H9 (cell line): ENCODE measurements at regions not wholly inside any gene's neighbourhood (a gene's known extent, or its start where the extent isn't known, plus 50 kb on each side); places are given as distances from the start of the nearest gene placed in this dataset.

Source experiments
- DNase-seq: peaks from one replicate; pipeline ENCODE4 v3.0.0-alpha.2; 2017
- H2AFZ ChIP-seq: one replicate; pipeline ENCODE4 v1.6.1; 2013; ENCODE audit warnings: mild to moderate bottlenecking, low read length, control low read depth, moderate library complexity
- H2AK5ac ChIP-seq: 2 replicates; pipeline ENCODE4 v1.6.1; 2013; ENCODE audit warnings: low read length, control low read depth, mixed read lengths; ENCODE audit not compliant: insufficient read length
- H2BK120ac ChIP-seq: one replicate; pipeline ENCODE4 v1.6.1; 2013; ENCODE audit warnings: low read depth, mild to moderate bottlenecking, low read length, control low read depth, inconsistent platforms; ENCODE audit not compliant: poor library complexity, severe bottlenecking
- H2BK12ac ChIP-seq: 2 replicates; pipeline ENCODE4 v1.6.1; 2013; ENCODE audit warnings: low read length, control low read depth, mixed read lengths, low read depth; ENCODE audit not compliant: insufficient read length
- H2BK15ac ChIP-seq: 2 replicates; pipeline ENCODE4 v1.6.1; 2013; ENCODE audit warnings: low read depth, low read length, control low read depth
- H2BK20ac ChIP-seq: one replicate; pipeline ENCODE4 v1.6.1; 2013; ENCODE audit warnings: low read depth, mild to moderate bottlenecking, low read length, control low read depth, inconsistent platforms; ENCODE audit not compliant: poor library complexity, severe bottlenecking
- H2BK5ac ChIP-seq: 2 replicates; pipeline ENCODE4 v1.6.1; 2013; ENCODE audit warnings: low read length, control low read depth, mixed read lengths; ENCODE audit not compliant: insufficient read length
- H3K14ac ChIP-seq: 2 replicates; pipeline ENCODE4 v1.6.1; 2013; ENCODE audit warnings: low read length, control low read depth; ENCODE audit not compliant: insufficient read depth
- H3K18ac ChIP-seq: 2 replicates; pipeline ENCODE4 v1.6.1; 2013; ENCODE audit warnings: low read depth, mild to moderate bottlenecking, mixed read lengths, low read length, control low read depth; ENCODE audit not compliant: insufficient read length
- H3K23ac ChIP-seq: 2 replicates; pipeline ENCODE4 v1.6.1; 2013; ENCODE audit warnings: low read length, control low read depth, mixed read lengths, low read depth; ENCODE audit not compliant: insufficient read length
- H3K23me2 ChIP-seq: 2 replicates; pipeline ENCODE4 v1.6.1; 2013; ENCODE audit warnings: low read depth, mild to moderate bottlenecking, mixed read lengths, low read length, control low read depth; ENCODE audit not compliant: insufficient read length, poor library complexity, severe bottlenecking
- H3K27ac ChIP-seq: 2 replicates; pipeline ENCODE4 v1.5.1; 2013; ENCODE audit warnings: low read length, control low read depth, mixed read lengths, low read depth; ENCODE audit not compliant: insufficient read length
- H3K27me3 ChIP-seq: 2 replicates; pipeline ENCODE4 v1.6.1; 2013; ENCODE audit warnings: low read length, control low read depth, inconsistent platforms; ENCODE audit not compliant: insufficient read depth
- H3K4ac ChIP-seq: 2 replicates; pipeline ENCODE4 v1.6.1; 2013; ENCODE audit warnings: low read depth, mild to moderate bottlenecking, control low read depth, inconsistent platforms, low read length, moderate library complexity
- H3K4me1 ChIP-seq: 2 replicates; pipeline ENCODE4 v1.6.1; 2013; ENCODE audit warnings: low read length, control low read depth, inconsistent platforms; ENCODE audit not compliant: insufficient read depth
- H3K4me2 ChIP-seq: 2 replicates; pipeline ENCODE4 v1.6.1; 2013; ENCODE audit warnings: low read length, control low read depth, mixed read lengths; ENCODE audit not compliant: insufficient read length, insufficient read depth
- H3K56ac ChIP-seq: 2 replicates; pipeline ENCODE4 v1.6.1; 2013; ENCODE audit warnings: low read depth, mild to moderate bottlenecking, mixed read lengths, low read length, control low read depth; ENCODE audit not compliant: insufficient read length
- H3K79me1 ChIP-seq: 2 replicates; pipeline ENCODE4 v1.6.1; 2013; ENCODE audit warnings: low read depth, mild to moderate bottlenecking, moderate library complexity, low read length, control low read depth, inconsistent platforms; ENCODE audit not compliant: insufficient read depth, poor library complexity, severe bottlenecking
- H3K79me2 ChIP-seq: 2 replicates; pipeline ENCODE4 v1.6.1; 2013; ENCODE audit warnings: low read length, control low read depth, inconsistent platforms; ENCODE audit not compliant: insufficient read depth
- H3K9ac ChIP-seq: 2 replicates; pipeline ENCODE4 v1.6.1; 2013; ENCODE audit warnings: low read length, control low read depth, mixed read lengths; ENCODE audit not compliant: insufficient read length; ENCODE audit errors: extremely low read depth
- H3K9me3 ChIP-seq: one replicate; pipeline ENCODE4 v1.6.1; 2013; ENCODE audit warnings: low read depth, low read length, inconsistent platforms; ENCODE audit not compliant: control insufficient read depth
- H3T11ph ChIP-seq: one replicate; pipeline ENCODE4 v1.6.1; 2013; ENCODE audit warnings: mild to moderate bottlenecking, low read length, control low read depth, inconsistent platforms
- H4K20me1 ChIP-seq: one replicate; pipeline ENCODE4 v1.6.1; 2013; ENCODE audit not compliant: control insufficient read depth, insufficient read length, insufficient read depth
- H4K5ac ChIP-seq: 2 replicates; pipeline ENCODE4 v1.6.1; 2013; ENCODE audit warnings: low read depth, mild to moderate bottlenecking, mixed read lengths, low read length, control low read depth; ENCODE audit not compliant: insufficient read length
- H4K8ac ChIP-seq: replicated peaks from 2 replicates; pipeline ENCODE4 v1.6.1; 2013; ENCODE audit warnings: low read length, control low read depth, mixed read lengths, low read depth; ENCODE audit not compliant: insufficient read length
- H4K91ac ChIP-seq: 2 replicates; pipeline ENCODE4 v1.6.1; 2013; ENCODE audit warnings: low read depth, mild to moderate bottlenecking, moderate library complexity, mixed read lengths, low read length, control low read depth; ENCODE audit not compliant: insufficient read length
- H3K27ac Mint-ChIP-seq, 3 experiments: 2 replicates in 2 of 3; 3 replicates in 1 of 3; pipeline ENCODE4 v1.8.0; 2020 to 2021; ENCODE audit warnings: mixed read lengths in 3 of 3, mild to moderate bottlenecking in 1 of 3, moderate library complexity in 1 of 3
- H3K27me3 Mint-ChIP-seq: 2 replicates; pipeline ENCODE4 v1.8.0; 2021; ENCODE audit warnings: low read depth, mild to moderate bottlenecking, moderate library complexity, mixed read lengths
- H3K36me3 Mint-ChIP-seq, 3 experiments: 2 replicates in 2 of 3; 3 replicates in 1 of 3; pipeline ENCODE4 v1.8.0; 2020 to 2021; ENCODE audit warnings: low read depth in 3 of 3, mixed read lengths in 3 of 3; ENCODE audit not compliant: insufficient read depth in 1 of 3
- H3K4me1 Mint-ChIP-seq, 2 experiments: 2 replicates each; pipeline ENCODE4 v1.8.0; 2020; ENCODE audit warnings: mixed read lengths in 2 of 2
- H3K4me3 Mint-ChIP-seq, 2 experiments: 2 replicates in 1 of 2; 3 replicates in 1 of 2; pipeline ENCODE4 v1.8.0; 2020 to 2021; ENCODE audit warnings: mild to moderate bottlenecking in 2 of 2, mixed read lengths in 2 of 2, moderate library complexity in 1 of 2
- H3K9me3 Mint-ChIP-seq, 2 experiments: 2 replicates in 1 of 2; 3 replicates in 1 of 2; pipeline ENCODE4 v1.8.0; 2020; ENCODE audit warnings: mild to moderate bottlenecking in 2 of 2, mixed read lengths in 2 of 2, moderate library complexity in 1 of 2
- WGBS: extraction: QIAGEN DNeasy Blood & Tissue Kit; methylation state at CpG from one replicate; pipeline ENCODE4 v1.1.7; 2013; ENCODE audit warnings: missing lambda C conversion rate, low lambda C conversion rate, mixed read lengths; ENCODE audit not compliant: insufficient read length; ENCODE audit errors: extremely low coverage; 5-methylcytosine and 5-hydroxymethylcytosine counted together
- TF ChIP-seq, protein P1 (sequence below): fragments of 200-600 bp; sonication (generic); conservative IDR thresholded peaks from 3 replicates; pipeline ENCODE4 v1.8.0; 2021; ENCODE audit warnings: antibody characterized with exemption, mild to moderate bottlenecking

DNA sequence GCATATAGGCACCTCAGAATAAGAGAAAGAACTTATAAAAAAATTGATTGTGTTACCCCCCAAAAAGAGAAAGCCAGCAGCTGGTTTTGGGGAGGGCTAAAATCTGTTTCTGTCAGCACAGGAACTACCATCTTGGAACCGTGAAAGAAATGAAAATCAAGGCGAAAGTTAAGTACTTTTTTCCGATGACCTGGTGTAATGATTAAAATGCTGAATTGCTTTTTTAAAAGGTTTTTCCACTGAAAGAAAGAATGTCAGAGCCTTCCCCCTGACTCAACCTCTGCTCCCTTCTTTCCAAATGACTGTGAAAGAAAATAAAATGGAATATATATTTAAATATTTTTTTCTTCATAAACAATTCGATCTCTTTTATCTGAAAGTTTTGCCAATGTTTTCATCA is 570.5 kb upstream of the CFAP20DC start:
- no peak overlapping the region for H3K27ac ChIP-seq
- H4K91ac ChIP-seq: no peak overlapping the region
- no peak overlapping the region for H3K14ac ChIP-seq
- H3K4me1 ChIP-seq: no peaks in the 10 kb centered on the region; the same call in 1 of the 2 replicates
- H2BK120ac ChIP-seq: no peak overlapping the region
- H3K9me3 Mint-ChIP-seq: peaks cover 0 to under 1% of the 10 kb centered on the region in 2 experiments; a peak in 2 of 5 replicates
- H3K9ac ChIP-seq: no peak overlapping the region
- H3T11ph ChIP-seq: no peak overlapping the region
- no peaks in the 10 kb centered on the region for H3K9me3 ChIP-seq
- H3K27ac Mint-ChIP-seq: no peak overlapping the region
- H2AFZ ChIP-seq: peak overlapping the region; percentile 22
- no peaks in the 10 kb centered on the region for H3K79me2 ChIP-seq
- no peaks in the 10 kb centered on the region for H3K79me1 ChIP-seq
- DNase-seq: no peak
- H2AK5ac ChIP-seq: no peak overlapping the region
- H4K8ac ChIP-seq: no peak overlapping the region
- peaks cover 2% of the 10 kb centered on the region; the same call in 1 of the 2 replicates for H3K27me3 Mint-ChIP-seq
- no peaks in the 10 kb centered on the region for H3K27me3 ChIP-seq
- no peak overlapping the region for H2BK15ac ChIP-seq
- TF ChIP-seq, protein P1, sequence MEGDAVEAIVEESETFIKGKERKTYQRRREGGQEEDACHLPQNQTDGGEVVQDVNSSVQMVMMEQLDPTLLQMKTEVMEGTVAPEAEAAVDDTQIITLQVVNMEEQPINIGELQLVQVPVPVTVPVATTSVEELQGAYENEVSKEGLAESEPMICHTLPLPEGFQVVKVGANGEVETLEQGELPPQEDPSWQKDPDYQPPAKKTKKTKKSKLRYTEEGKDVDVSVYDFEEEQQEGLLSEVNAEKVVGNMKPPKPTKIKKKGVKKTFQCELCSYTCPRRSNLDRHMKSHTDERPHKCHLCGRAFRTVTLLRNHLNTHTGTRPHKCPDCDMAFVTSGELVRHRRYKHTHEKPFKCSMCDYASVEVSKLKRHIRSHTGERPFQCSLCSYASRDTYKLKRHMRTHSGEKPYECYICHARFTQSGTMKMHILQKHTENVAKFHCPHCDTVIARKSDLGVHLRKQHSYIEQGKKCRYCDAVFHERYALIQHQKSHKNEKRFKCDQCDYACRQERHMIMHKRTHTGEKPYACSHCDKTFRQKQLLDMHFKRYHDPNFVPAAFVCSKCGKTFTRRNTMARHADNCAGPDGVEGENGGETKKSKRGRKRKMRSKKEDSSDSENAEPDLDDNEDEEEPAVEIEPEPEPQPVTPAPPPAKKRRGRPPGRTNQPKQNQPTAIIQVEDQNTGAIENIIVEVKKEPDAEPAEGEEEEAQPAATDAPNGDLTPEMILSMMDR: no peak
- no peak overlapping the region for H3K56ac ChIP-seq
- no peaks in the 10 kb centered on the region for H4K20me1 ChIP-seq
- H3K36me3 Mint-ChIP-seq: no peaks in the 10 kb centered on the region
- H4K5ac ChIP-seq: no peak overlapping the region
- H3K4me2 ChIP-seq: no peak overlapping the region
- no peak overlapping the region for H2BK20ac ChIP-seq
- no peak overlapping the region for H3K23ac ChIP-seq
- no peak overlapping the region for H3K4ac ChIP-seq
- H3K4me1 Mint-ChIP-seq: peaks cover 5 to 6% of the 10 kb centered on the region in 2 experiments
- no CpG with 5 or more reads among the region's 4 CpGs for WGBS
- no peaks in the 10 kb centered on the region for H3K23me2 ChIP-seq
- no peak overlapping the region for H2BK5ac ChIP-seq
- H3K18ac ChIP-seq: no peak overlapping the region
- no peak overlapping the region for H3K4me3 Mint-ChIP-seq
- no peak overlapping the region for H2BK12ac ChIP-seq
